ENCODE measurements at regions not wholly inside any gene's neighbourhood (a gene's known extent, or its start where the extent isn't known, plus 50 kb on each side); places are given as distances from the start of the nearest gene placed in this dataset.

DNA sequence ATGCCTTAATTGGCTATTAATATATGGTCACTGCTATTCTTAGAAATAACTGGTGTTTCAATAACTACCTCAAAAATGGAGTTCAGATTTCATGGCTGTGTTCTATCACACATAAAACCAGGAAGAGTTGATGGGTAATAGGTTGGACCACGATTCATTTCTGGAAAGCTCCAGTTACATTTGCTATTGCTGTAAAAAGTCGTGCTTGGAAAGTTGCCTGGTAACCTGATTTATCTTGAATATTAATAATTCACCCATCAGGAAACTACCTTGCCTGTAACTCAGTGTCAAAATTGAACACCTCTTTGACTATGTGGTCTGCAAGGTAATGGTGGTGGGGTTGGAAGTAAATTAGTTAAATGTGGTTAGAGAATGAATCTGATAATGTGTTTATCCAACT is 104.7 kb upstream of the IFNG-AS1 start:
- Histone ChIP-seq H3K9me2 (replicated peaks; ENCODE audit: insufficient read depth, low read length) (no peaks in the 10 kb centered on the region), H3K4me2 (ENCODE audit: low read depth, low read length, poor library complexity, severe bottlenecking) (no peak overlapping the region), H3F3A (ENCODE audit: insufficient read depth) (no peaks in the 10 kb centered on the region)

DNA sequence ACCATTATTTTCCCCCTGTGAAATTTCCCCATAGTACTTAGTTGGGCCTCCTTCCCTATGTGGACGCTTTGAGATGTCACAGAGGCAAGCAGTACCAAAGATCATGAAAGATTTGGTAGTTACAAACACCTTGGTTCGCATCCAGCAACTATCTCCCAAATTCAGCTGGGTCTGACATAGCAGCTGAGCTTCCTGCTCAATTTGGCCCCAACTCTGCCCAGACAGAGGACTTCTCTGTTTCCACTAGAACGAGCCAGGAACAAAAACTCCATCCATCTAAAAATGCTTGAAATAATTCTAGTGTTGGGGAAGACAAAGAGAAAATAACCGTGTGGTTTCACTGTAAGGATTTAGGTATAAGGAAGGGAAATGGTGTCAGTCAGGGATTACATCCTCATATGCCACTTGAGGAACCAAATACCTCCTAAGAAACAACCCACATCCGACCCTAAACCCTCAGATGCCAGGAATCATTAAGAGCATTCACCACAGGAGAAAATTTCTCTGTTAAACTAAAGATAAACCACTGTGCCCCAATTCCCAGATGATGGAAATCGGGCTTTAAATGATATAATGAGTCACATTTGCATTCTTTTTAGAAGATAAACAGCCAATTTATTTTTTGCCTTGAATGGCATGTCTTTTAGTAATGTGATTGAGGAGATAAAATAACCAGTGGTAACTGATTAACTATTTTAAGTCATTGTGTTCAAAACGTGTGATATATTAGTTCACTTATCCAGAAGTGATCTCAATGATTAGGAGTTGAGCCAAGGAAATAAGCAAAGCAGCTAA is 103.7 kb upstream of the IFNG-AS1 start:
- Histone ChIP-seq H2AFZ (ENCODE audit: low read depth, low read length, severe bottlenecking) (no peak overlapping the region), H4K20me1 (ENCODE audit: low read depth, low read length) (no peaks in the 10 kb centered on the region)

More for the DNA sequence above, 104.7 kb upstream of the IFNG-AS1 start:
- Histone ChIP-seq H3K79me2 (ENCODE audit: insufficient read depth, low read length) (no peaks in the 10 kb centered on the region), H3K9me3 (ENCODE audit: insufficient read depth, low read length) (no peaks in the 10 kb centered on the region), H3K9ac (ENCODE audit: low read length) (no peak overlapping the region), H3K4me3 (ENCODE audit: insufficient read depth, low read length, poor library complexity, severe bottlenecking) (no peak overlapping the region), H3K36me3 (ENCODE audit: low read length) (no peaks in the 10 kb centered on the region), H3K27ac (ENCODE audit: low read depth, low read length) (no peak overlapping the region), H2AFZ (ENCODE audit: low read depth, low read length, severe bottlenecking) (no peak overlapping the region), H4K20me1 (ENCODE audit: low read depth, low read length) (no peaks in the 10 kb centered on the region), H3K27me3 (ENCODE audit: low read length) (no peaks in the 10 kb centered on the region)
- no peak for TF ChIP-seq EZH2phosphoT487 (conservative IDR thresholded peaks at IDR 0.05; ENCODE audit: low read length)
- TF ChIP-seq, protein P1, sequence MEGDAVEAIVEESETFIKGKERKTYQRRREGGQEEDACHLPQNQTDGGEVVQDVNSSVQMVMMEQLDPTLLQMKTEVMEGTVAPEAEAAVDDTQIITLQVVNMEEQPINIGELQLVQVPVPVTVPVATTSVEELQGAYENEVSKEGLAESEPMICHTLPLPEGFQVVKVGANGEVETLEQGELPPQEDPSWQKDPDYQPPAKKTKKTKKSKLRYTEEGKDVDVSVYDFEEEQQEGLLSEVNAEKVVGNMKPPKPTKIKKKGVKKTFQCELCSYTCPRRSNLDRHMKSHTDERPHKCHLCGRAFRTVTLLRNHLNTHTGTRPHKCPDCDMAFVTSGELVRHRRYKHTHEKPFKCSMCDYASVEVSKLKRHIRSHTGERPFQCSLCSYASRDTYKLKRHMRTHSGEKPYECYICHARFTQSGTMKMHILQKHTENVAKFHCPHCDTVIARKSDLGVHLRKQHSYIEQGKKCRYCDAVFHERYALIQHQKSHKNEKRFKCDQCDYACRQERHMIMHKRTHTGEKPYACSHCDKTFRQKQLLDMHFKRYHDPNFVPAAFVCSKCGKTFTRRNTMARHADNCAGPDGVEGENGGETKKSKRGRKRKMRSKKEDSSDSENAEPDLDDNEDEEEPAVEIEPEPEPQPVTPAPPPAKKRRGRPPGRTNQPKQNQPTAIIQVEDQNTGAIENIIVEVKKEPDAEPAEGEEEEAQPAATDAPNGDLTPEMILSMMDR (IDR thresholded peaks at IDR 0.05; ENCODE audit: insufficient read depth, low read length, poor library complexity, severe bottlenecking): no peak

DNA sequence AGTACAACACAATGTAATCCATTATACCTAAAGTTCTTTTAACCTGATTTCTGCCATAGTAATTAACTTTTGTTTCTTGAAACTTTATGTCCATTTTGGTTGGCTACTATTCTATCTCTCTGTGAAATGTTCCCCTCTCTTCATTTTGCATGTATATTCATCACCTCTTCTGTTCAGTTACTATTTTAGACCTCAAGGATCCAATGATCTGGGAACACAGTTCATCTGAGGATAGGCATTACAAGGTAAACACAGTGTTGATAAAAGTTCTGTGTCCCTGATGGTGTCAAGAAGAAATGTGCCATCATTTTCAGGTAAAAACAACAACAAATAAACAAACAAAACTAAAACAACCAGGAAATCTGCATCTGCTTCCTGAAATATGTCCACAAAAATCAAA is 102.2 kb upstream of the IFNG-AS1 start:
- Histone ChIP-seq H3K79me2 (ENCODE audit: insufficient read depth, low read length) (no peaks in the 10 kb centered on the region), H3K27ac (ENCODE audit: low read depth, low read length) (no peak overlapping the region), H3K27me3 (ENCODE audit: low read length) (no peaks in the 10 kb centered on the region), H4K20me1 (ENCODE audit: low read depth, low read length) (no peaks in the 10 kb centered on the region), H2AFZ (ENCODE audit: low read depth, low read length, severe bottlenecking) (no peak overlapping the region), H3F3A (ENCODE audit: insufficient read depth) (no peaks in the 10 kb centered on the region), H3K4me3 (ENCODE audit: insufficient read depth, low read length, poor library complexity, severe bottlenecking) (no peak overlapping the region), H3K9me2 (replicated peaks; ENCODE audit: insufficient read depth, low read length) (no peaks in the 10 kb centered on the region), H3K36me3 (ENCODE audit: low read length) (no peaks in the 10 kb centered on the region), H3K9ac (ENCODE audit: low read length) (no peak overlapping the region), H3K9me3 (ENCODE audit: insufficient read depth, low read length) (no peaks in the 10 kb centered on the region), H3K4me2 (ENCODE audit: low read depth, low read length, poor library complexity, severe bottlenecking) (no peak overlapping the region)
- TF ChIP-seq, protein P1 (IDR thresholded peaks at IDR 0.05; ENCODE audit: insufficient read depth, low read length, poor library complexity, severe bottlenecking): no peak
- TF ChIP-seq EZH2phosphoT487 (conservative IDR thresholded peaks at IDR 0.05; ENCODE audit: low read length): no peak

More for the DNA sequence above, 103.7 kb upstream of the IFNG-AS1 start:
- Histone ChIP-seq H3K9me2 (replicated peaks; ENCODE audit: insufficient read depth, low read length) (no peaks in the 10 kb centered on the region), H3K79me2 (ENCODE audit: insufficient read depth, low read length) (no peaks in the 10 kb centered on the region), H3F3A (ENCODE audit: insufficient read depth) (no peaks in the 10 kb centered on the region), H3K27me3 (ENCODE audit: low read length) (no peaks in the 10 kb centered on the region), H3K27ac (ENCODE audit: low read depth, low read length) (no peak overlapping the region), H3K9ac (ENCODE audit: low read length) (no peak overlapping the region), H3K36me3 (ENCODE audit: low read length) (no peaks in the 10 kb centered on the region), H3K4me2 (ENCODE audit: low read depth, low read length, poor library complexity, severe bottlenecking) (no peak overlapping the region), H3K9me3 (ENCODE audit: insufficient read depth, low read length) (no peaks in the 10 kb centered on the region), H3K4me3 (ENCODE audit: insufficient read depth, low read length, poor library complexity, severe bottlenecking) (no peak overlapping the region)
- TF ChIP-seq, protein P1 (IDR thresholded peaks at IDR 0.05; ENCODE audit: insufficient read depth, low read length, poor library complexity, severe bottlenecking): no peak
- TF ChIP-seq EZH2phosphoT487 (conservative IDR thresholded peaks at IDR 0.05; ENCODE audit: low read length): no peak

Data from SU-DHL-6 (cell line).